T-helper 9 cell (primary cell): ENCODE measurements at regions not wholly inside any gene's neighbourhood (a gene's known extent, or its start where the extent isn't known, plus 50 kb on each side); places are given as distances from the start of the nearest gene placed in this dataset.
"Not testable (repeated sequence)": the region's sequence is repeated elsewhere in the genome, so short reads cannot be mapped to it uniquely, and the experiment has no call there.

ENCODE experiments used
- DNase-seq: peaks from one replicate; pipeline ENCODE4 v3.0.0-alpha.2; 2020

GRCh38 chr14:53456931-53457330 is 303.8 kb upstream of the DDHD1 start:
- no peak for DNase-seq

GRCh38 chr14:53452005-53452673 is 299.0 kb upstream of the DDHD1 start:
- no peak for DNase-seq

- no peak for DNase-seq
Observed at GRCh38 chr14:53450871-53451270, 297.7 kb upstream of the DDHD1 start.

- DNase-seq = no peak
Observed at GRCh38 chr14:53448682-53449081, 295.6 kb upstream of the DDHD1 start.

- no peak for DNase-seq
Observed at GRCh38 chr14:53444677-53445312, 291.7 kb upstream of the DDHD1 start.

GRCh38 chr14:53441789-53442188 is 288.7 kb upstream of the DDHD1 start:
- no peak for DNase-seq

- no peak for DNase-seq
Observed at GRCh38 chr14:53437858-53438257, 284.7 kb upstream of the DDHD1 start.

- DNase-seq = no peak
Observed at GRCh38 chr14:53432378-53432802, 279.3 kb upstream of the DDHD1 start.

GRCh38 chr14:53430870-53431269 is 277.7 kb upstream of the DDHD1 start:
- DNase-seq = no peak

GRCh38 chr14:53412819-53413675 is 259.9 kb upstream of the DDHD1 start:
- no peak for DNase-seq

- no peak for DNase-seq
Observed at GRCh38 chr14:53411125-53411524, 258.0 kb upstream of the DDHD1 start.

GRCh38 chr14:53409969-53410368 is 256.8 kb upstream of the DDHD1 start:
- no peak for DNase-seq

- DNase-seq = no peak
Observed at GRCh38 chr14:53409289-53409688, 256.2 kb upstream of the DDHD1 start.

GRCh38 chr14:53408175-53408879 is 255.2 kb upstream of the DDHD1 start:
- no peak for DNase-seq

- DNase-seq = no peak
Observed at GRCh38 chr14:53406519-53406918, 253.4 kb upstream of the DDHD1 start.

- no peak for DNase-seq
Observed at GRCh38 chr14:53401646-53402045, 248.5 kb upstream of the DDHD1 start.

- no peak for DNase-seq
Observed at GRCh38 chr14:53399057-53399456, 245.9 kb upstream of the DDHD1 start.

- DNase-seq = no peak
Observed at GRCh38 chr14:53398616-53399015, 245.5 kb upstream of the DDHD1 start.

GRCh38 chr14:53395267-53395666 is 242.1 kb upstream of the DDHD1 start:
- DNase-seq = not testable (repeated sequence)

GRCh38 chr14:53391631-53392285 is 238.6 kb upstream of the DDHD1 start:
- DNase-seq = no peak

- no peak for DNase-seq
Observed at GRCh38 chr14:53391156-53391555, 238.0 kb upstream of the DDHD1 start.

- DNase-seq = no peak
Observed at GRCh38 chr14:53390008-53390407, 236.9 kb upstream of the DDHD1 start.

- no peak for DNase-seq
Observed at GRCh38 chr14:53389202-53389601, 236.1 kb upstream of the DDHD1 start.
